GM06990 (cell line): ENCODE measurements at regions not wholly inside any gene's neighbourhood (a gene's known extent, or its start where the extent isn't known, plus 50 kb on each side); places are given as distances from the start of the nearest gene placed in this dataset.

Source experiments
- DNase-seq: peaks from one replicate; pipeline ENCODE4 v3.0.0-alpha.2; 2011; ENCODE audit not compliant: insufficient read length; ENCODE audit errors: extremely low read depth
- H3K27me3 ChIP-seq: replicated peaks from 2 replicates; pipeline ENCODE4 v1.6.0; 2011; ENCODE audit warnings: low read length; ENCODE audit not compliant: control insufficient read depth, insufficient read depth
- H3K36me3 ChIP-seq: 2 replicates; pipeline ENCODE4 v1.5.1; 2011; ENCODE audit warnings: low read length; ENCODE audit not compliant: control insufficient read depth, insufficient read depth
- H3K4me3 ChIP-seq: replicated peaks from 2 replicates; pipeline ENCODE4 v1.5.1; 2011; ENCODE audit warnings: low read depth, mild to moderate bottlenecking, control low read depth, low read length
- TF ChIP-seq, protein P1 (sequence below): IDR thresholded peaks from 2 replicates; pipeline ENCODE4 v1.5.1; 2011; ENCODE audit warnings: low read length, control low read depth, mild to moderate bottlenecking, inconsistent platforms; ENCODE audit not compliant: insufficient read depth, poor library complexity, severe bottlenecking

DNA sequence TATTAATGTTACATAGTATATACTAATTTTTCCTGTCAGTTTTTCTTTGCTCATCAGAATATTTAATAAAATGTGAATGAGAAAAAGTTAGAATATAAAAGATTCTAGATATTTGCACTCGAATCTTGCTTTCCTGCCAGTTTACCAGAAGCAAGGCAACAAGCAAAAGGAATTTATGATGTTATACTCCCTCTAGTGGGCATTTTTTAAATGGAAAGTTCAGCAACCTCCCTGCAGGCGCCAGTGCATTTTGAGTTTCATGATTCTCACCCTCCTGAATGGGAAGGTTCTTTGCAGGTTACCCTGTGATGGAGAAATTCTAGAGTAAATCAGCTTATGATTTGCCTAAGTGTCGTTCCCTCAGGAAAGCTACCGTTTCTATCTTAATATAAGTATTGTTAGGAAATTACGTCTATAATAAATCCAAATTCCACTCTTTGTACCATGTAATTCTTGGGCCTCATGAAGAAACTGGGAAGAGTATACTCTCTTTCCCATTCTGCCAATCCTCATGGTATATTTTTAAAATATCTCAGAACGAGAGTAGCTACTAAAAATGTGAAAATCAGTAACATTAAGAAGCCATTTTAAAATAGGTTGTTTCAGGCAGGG is 350.0 kb downstream of the CRPPA start:
- H3K27me3 ChIP-seq: no peaks in the 10 kb centered on the region
- peak; percentile 1 for DNase-seq
- H3K36me3 ChIP-seq: no peaks in the 10 kb centered on the region
- no peak overlapping the region for H3K4me3 ChIP-seq
- TF ChIP-seq, protein P1, sequence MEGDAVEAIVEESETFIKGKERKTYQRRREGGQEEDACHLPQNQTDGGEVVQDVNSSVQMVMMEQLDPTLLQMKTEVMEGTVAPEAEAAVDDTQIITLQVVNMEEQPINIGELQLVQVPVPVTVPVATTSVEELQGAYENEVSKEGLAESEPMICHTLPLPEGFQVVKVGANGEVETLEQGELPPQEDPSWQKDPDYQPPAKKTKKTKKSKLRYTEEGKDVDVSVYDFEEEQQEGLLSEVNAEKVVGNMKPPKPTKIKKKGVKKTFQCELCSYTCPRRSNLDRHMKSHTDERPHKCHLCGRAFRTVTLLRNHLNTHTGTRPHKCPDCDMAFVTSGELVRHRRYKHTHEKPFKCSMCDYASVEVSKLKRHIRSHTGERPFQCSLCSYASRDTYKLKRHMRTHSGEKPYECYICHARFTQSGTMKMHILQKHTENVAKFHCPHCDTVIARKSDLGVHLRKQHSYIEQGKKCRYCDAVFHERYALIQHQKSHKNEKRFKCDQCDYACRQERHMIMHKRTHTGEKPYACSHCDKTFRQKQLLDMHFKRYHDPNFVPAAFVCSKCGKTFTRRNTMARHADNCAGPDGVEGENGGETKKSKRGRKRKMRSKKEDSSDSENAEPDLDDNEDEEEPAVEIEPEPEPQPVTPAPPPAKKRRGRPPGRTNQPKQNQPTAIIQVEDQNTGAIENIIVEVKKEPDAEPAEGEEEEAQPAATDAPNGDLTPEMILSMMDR: peak; percentile 58

DNA sequence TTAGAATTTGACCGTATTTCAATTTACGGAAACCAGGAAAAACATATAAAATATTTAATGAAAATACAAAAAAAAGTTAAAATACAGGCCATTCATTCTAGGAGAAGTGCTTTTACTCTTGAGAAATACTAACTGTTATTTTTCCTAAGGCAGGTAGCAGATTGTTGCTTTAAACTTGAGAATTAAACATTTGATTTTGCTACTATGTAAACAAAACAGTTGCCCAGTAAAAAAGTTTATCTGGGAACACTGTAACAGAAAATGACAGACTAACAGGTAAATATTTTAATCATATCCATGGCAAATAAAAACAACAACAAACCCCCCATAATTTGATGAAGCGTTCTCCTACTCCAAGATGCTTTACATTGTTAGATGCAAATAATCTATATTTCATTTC is 350.5 kb downstream of the CRPPA start:
- H3K36me3 ChIP-seq: no peaks in the 10 kb centered on the region
- H3K4me3 ChIP-seq: no peak overlapping the region
- TF ChIP-seq, protein P1: no peak
- DNase-seq: no peak
- H3K27me3 ChIP-seq: no peaks in the 10 kb centered on the region

GRCh38 chr7:16069998-16070397 is 351.3 kb downstream of the CRPPA start:
- H3K27me3 ChIP-seq: no peaks in the 10 kb centered on the region
- no peak for DNase-seq
- TF ChIP-seq, protein P1: no peak
- no peaks in the 10 kb centered on the region for H3K36me3 ChIP-seq
- no peak overlapping the region for H3K4me3 ChIP-seq

GRCh38 chr7:16068183-16068582 is 353.2 kb downstream of the CRPPA start:
- TF ChIP-seq, protein P1: no peak
- no peak overlapping the region for H3K4me3 ChIP-seq
- no peaks in the 10 kb centered on the region for H3K27me3 ChIP-seq
- H3K36me3 ChIP-seq: no peaks in the 10 kb centered on the region
- no peak for DNase-seq

- Histone ChIP-seq H3K36me3 (no peaks in the 10 kb centered on the region), H3K27me3 (no peaks in the 10 kb centered on the region), H3K4me3 (no peak overlapping the region)
- TF ChIP-seq, protein P1: no peak
- no peak for DNase-seq
Observed at GRCh38 chr7:16067711-16068110, 353.6 kb downstream of the CRPPA start.
